ENCODE measurements at regions not wholly inside any gene's neighbourhood (a gene's known extent, or its start where the extent isn't known, plus 50 kb on each side); places are given as distances from the start of the nearest gene placed in this dataset.
"Not testable (repeated sequence)": the region's sequence is repeated elsewhere in the genome, so short reads cannot be mapped to it uniquely, and the experiment has no call there.

- no peak for DNase-seq (ENCODE audit: low spot score)
These were observed 201.5 kb downstream of the SMAD2 start for GRCh38 chr18:47728921-47729320.

- no peak for DNase-seq (ENCODE audit: low spot score)
These were observed 203.1 kb downstream of the SMAD2 start for GRCh38 chr18:47727409-47727808.

DNA sequence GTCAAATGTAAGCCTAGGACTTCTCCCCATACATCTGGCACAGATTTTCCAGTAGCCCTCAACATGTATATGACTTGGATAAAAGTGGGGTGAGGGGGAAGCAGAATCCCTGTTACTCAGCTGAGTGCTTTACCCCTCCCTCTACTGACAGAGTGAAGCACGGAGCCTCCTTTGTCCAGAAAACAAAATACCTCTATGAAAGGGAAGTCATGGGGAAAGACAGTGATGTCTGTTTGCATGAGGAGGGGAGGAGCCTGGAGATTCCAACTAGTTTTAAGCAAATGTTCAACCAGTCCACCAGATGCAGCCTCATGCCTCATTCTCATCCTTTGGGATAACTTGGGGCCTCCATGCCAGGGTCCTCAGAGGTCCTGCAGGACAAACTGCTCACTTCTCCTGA, 203.9 kb downstream of the SMAD2 start:
- DNase-seq (ENCODE audit: low spot score) = no peak

GRCh38 chr18:47725656-47726055, 204.8 kb downstream of the SMAD2 start:
- no peak for DNase-seq (ENCODE audit: low spot score)

DNA sequence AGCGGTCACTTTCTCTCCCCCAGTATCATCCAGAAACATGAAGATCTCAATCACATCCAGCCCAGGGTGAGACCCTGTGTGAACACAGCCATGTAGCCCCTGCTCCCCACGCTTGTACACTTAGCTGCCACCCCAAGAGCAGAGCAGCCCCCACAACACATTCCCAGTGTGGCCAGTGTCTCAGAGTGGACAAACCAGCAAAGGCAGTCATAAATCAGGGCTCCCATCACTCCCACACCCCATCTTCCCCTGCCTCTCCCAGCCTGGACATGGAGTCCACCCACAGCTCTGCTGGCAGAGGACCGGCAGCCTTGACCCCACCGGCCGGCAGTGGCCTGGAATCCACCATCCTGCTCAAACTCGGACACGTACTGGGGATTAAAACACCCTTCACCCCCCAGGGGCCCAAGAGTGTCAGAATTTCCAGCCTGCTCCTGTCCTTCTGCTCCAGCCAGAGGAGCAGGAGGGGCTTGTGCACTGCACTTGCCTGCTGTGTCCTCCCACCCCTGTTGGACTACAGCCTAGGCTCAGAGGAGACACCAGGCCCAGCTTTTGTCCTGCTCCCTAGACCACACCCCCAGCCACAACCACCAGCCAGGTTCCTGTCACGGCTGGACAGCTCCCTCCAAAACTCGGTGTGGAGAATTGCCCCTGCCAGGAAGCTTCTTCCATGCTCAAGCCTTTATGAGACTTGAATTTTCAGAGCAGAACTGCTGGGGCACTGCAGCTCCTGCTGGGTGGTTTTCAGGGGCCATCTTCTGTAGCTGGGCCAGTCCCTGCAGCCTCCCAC, 206.1 kb downstream of the SMAD2 start:
- no peak for DNase-seq (ENCODE audit: low spot score)

- DNase-seq (ENCODE audit: low spot score) = no peak
These were observed 208.6 kb downstream of the SMAD2 start for GRCh38 chr18:47721876-47722275.

DNA sequence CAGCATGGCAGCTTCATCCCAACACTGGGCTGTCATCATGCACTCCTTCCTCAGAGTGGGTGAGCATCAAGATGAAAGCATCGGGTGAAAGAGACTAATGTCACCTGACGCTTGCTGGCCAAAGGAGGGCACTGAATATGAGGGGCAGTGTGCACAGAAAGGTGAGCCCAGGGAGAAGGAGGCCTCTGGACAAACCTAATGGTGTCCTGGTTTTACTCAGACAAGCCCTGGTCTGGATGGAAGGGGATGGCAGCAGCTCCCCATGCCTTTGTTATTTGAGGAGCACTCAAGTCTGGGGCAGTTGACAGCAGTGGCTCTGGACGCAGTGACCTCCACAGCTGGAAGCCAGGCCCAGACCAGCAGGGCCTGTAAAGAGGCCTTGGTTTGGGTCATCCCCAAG, 209.7 kb downstream of the SMAD2 start:
- DNase-seq (ENCODE audit: low spot score) = no peak

GRCh38 chr18:47719096-47719780, 211.2 kb downstream of the SMAD2 start:
- DNase-seq (ENCODE audit: low spot score) = no peak

DNA sequence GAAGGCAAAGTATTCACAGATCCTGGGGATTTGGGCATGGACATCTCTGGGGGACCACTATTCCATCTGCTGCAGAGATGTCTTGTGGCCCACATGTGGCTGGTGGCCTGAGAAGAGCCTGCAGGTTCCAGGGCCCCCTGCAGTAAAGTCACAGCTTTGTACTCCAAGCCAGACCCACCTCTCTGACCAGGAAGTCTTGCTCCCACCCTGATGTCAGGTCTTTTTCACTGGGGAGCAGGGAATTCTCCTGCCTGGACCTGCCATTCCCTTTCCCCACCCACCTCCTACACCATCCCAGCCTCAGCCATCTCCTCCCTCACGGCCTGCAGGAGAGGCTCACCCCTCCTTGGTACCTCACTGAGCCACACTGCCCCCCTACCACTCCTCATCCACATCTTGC, 211.8 kb downstream of the SMAD2 start:
- DNase-seq (ENCODE audit: low spot score) = no peak

- no peak for DNase-seq (ENCODE audit: low spot score)
These were observed 213.2 kb downstream of the SMAD2 start for GRCh38 chr18:47717257-47717656.

DNA sequence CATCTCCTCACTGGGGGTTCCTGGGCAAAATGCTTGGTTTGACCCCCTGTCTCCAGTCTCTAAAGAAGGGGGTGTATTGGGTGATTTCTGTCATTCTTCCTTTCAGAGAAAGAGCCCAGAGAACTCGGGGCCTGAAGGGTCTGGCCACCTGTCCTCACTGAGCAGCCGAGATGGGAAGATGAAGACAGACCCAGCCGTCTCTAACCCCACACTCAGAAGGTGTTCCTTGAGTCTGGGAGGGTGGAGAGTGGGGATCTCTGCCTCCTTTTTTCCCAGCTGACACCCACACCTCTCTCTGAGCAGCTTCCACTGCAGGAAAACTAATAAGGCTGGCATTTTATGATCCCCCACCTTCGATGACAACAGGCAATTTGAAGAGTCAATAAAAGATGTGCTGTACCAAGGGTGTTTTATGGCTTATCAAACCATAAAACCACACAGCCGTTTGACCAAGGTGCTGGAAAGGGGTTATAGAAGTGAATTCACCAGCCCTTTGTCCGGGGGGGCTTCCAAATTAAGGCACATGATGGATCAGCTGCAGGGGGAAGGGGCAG, 213.8 kb downstream of the SMAD2 start:
- DNase-seq (ENCODE audit: low spot score) = no peak

DNA sequence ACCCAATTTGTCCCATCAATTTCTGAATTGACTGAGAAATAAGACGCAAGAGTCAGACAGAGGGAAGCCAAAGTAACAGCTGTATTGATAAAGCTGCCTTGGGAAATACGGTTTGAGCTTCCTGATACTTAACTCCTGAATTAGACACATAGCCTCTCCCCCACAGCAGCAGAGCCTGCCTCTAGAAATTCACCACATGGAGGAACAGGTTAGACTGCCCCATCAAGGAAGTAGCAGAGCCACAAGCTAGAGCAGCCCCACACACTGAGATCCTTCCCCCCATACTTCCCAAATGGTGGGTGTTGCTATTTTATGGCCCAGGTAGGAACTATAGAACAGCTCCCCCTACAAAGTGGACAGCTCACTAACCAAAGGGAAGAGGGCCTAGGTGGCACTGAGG, 220.0 kb downstream of the SMAD2 start:
- no peak for DNase-seq (ENCODE audit: low spot score)

DNA sequence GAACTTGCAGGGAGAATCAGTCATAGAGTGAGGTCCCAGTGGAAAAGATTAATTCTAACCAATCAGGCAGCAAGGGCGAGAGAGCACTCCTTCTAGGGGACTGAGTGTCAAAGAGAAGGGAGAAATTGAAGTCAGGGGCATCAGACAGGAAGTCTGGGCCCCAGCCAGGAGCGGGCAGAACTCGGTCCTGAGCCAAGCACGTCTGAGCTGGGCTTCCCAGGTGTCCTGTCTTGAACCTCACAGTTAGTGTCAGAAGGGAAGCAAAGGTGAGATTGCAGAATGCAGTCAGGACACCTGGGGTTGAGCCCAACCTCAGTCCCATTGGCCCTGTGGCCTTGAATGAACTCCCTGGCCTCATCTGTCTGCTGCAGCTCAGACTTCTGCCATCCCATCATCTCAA, 220.9 kb downstream of the SMAD2 start:
- no peak for DNase-seq (ENCODE audit: low spot score)

- no peak for DNase-seq (ENCODE audit: low spot score)
These were observed 222.3 kb downstream of the SMAD2 start for GRCh38 chr18:47708206-47708605.

DNA sequence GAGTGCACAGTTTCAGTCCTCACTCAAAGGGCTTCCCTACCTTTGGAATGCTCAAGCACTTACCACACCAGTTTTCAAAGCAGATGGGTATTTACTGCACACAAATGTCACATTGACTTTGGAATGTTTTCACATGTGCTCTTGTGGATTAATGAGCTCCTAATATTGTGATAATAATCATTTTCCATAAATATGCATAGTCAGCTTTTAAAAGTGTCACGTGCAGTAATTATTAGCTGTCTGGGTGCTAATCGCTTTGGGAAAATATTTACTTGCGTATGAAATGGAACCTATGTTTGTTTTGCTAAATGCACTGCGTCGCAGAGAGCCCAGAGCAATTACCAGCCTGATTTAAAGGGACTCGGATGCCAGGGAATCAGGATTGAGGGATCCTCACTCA, 229.3 kb downstream of the SMAD2 start:
- no peak for DNase-seq (ENCODE audit: low spot score)

DNA sequence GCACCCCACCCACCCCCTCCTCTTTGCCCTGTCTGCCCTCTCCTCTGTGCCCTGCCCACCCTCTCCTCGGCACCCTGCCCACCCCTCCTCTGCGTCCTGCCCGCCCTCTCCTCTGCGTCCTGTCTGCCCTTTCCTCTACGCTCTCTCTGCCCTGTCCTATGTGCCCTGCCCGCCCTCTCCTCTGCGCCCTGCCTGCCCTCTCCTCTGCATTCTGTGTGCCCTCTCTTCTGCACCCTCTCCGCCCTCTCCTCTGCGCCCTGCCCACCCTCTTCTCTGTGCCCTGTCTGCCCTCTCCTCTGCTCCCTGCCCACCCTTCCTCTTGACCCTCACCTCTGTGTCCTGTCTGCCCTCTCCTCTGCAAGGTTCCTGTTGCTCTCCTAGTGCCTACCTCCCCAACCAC, 233.6 kb downstream of the SMAD2 start:
- DNase-seq (ENCODE audit: low spot score) = no peak

- no peak for DNase-seq (ENCODE audit: low spot score)
These were observed 238.8 kb downstream of the SMAD2 start for GRCh38 chr18:47691611-47692010.

DNA sequence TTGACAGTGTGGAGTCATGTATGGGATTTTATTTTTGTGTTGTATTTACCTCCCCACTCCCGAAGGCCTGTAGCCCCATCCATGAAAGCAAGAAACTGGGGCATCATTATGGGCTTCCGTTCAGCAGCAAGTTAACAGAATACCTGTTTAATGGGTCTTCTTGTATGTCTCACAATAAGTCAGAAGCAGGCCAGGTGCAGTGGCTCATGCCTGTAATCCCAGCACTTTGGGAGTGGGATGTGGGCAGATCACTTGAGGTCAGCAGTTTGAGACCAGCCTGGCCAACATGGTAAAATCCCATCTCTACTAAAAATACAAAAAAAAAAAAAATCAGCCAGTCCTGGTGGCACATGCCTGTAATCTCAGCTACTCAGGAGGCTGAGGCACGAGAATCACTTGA, 239.7 kb downstream of the SMAD2 start:
- DNase-seq (ENCODE audit: low spot score) = not testable (repeated sequence)

GRCh38 chr18:47689371-47689770, 241.1 kb downstream of the SMAD2 start:
- no peak for DNase-seq (ENCODE audit: low spot score)

DNA sequence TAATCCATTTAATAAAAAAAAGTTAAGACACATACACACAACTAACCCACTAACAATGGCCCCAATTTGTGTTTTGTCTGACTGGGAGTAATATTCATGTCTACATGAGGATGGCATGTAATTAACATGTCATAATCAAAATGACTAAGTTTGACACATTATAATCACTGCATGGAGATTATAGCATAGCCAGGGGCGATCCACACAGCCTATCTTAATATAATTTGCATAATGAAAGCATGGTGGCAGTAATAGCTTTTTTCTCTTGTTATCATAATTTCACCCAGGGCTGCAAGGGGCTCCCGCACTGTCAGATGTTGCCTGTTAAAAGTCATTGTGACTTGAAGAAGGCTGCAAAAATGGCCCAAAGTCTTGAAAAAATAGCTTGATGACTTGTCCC, 243.7 kb downstream of the SMAD2 start:
- no peak for DNase-seq (ENCODE audit: low spot score)

GRCh38 chr18:47683774-47684173, 246.7 kb downstream of the SMAD2 start:
- DNase-seq (ENCODE audit: low spot score) = no peak

- DNase-seq (ENCODE audit: low spot score) = no peak
These were observed 247.6 kb downstream of the SMAD2 start for GRCh38 chr18:47682876-47683275.

DNA sequence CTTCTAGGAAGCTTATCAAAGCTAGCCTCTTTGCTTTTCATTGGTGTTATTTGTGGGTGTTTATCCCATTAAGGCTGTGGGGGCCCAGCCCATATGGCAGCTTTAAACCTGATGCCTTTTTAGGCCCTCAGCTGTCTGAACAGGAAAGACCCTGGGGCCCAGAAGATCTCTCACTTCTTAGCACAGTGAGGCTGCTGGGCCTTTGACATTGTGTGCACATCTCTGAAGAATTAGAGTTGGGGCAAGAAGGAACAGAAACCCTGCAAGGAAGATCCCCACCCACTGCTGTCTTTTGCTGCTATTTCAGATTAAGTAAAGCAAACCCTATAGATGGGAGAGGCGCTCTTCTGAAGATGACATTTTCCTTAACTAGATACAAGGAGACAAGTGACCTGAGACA, 250.0 kb downstream of the SMAD2 start:
- no peak for DNase-seq (ENCODE audit: low spot score)

- no peak for DNase-seq (ENCODE audit: low spot score)
These were observed 250.6 kb downstream of the SMAD2 start for GRCh38 chr18:47679864-47680263.
